Calu3 (cell line): ENCODE measurements at regions not wholly inside any gene's neighbourhood (a gene's known extent, or its start where the extent isn't known, plus 50 kb on each side); places are given as distances from the start of the nearest gene placed in this dataset.

Experiments used
- BruUV-seq: library from RNA; stranded (reverse); fragments of 400-500 nt; replicated peaks from 2 replicates; lab custom pipeline; 2021; lab: Mats Ljungman, UMichigan
- CTCF ChIA-PET: fragments of 300-600 bp; sonication (Branson Sonifier 250); formaldehyde crosslinking; loops from one replicate; lab custom pipeline; 2022; ENCODE audit warnings: antibody characterized with exemption; lab: Charles Lee
- DNase-seq: peaks from one replicate; pipeline ENCODE4 v3.0.0; 2022
- H3K27ac Mint-ChIP-seq: one replicate; pipeline ENCODE4 v1.8.0; 2022; ENCODE audit warnings: mixed read lengths; ENCODE audit not compliant: unreplicated experiment
- H3K27me3 Mint-ChIP-seq: one replicate; pipeline ENCODE4 v1.8.0; 2022; ENCODE audit warnings: mixed read lengths; ENCODE audit not compliant: unreplicated experiment
- H3K36me3 Mint-ChIP-seq: one replicate; pipeline ENCODE4 v1.8.0; 2022; ENCODE audit warnings: mild to moderate bottlenecking, moderate library complexity, mixed read lengths; ENCODE audit not compliant: insufficient read depth, unreplicated experiment
- H3K4me1 Mint-ChIP-seq: one replicate; pipeline ENCODE4 v1.8.0; 2022; ENCODE audit warnings: mild to moderate bottlenecking, low read depth, mixed read lengths; ENCODE audit not compliant: unreplicated experiment
- H3K4me3 Mint-ChIP-seq: one replicate; pipeline ENCODE4 v1.8.0; 2022; ENCODE audit warnings: mild to moderate bottlenecking, low read depth, moderate library complexity, mixed read lengths; ENCODE audit not compliant: unreplicated experiment
- H3K9me3 Mint-ChIP-seq: one replicate; pipeline ENCODE4 v1.8.0; 2022; ENCODE audit warnings: low read depth, mixed read lengths; ENCODE audit not compliant: unreplicated experiment
- intact Hi-C: fragments of 100-400 bp; cut with micrococcal nuclease; formaldehyde crosslinking; loops from one replicate; pipeline ENCODE4 v1.10.0; 2022; ENCODE audit not compliant: unreplicated experiment
- TF ChIP-seq, protein P1 (sequence below): fragments of 200-600 bp; IDR thresholded peaks from one replicate; pipeline ENCODE4 v1.8.0; 2022; ENCODE audit warnings: antibody characterized with exemption; ENCODE audit not compliant: unreplicated experiment

DNA sequence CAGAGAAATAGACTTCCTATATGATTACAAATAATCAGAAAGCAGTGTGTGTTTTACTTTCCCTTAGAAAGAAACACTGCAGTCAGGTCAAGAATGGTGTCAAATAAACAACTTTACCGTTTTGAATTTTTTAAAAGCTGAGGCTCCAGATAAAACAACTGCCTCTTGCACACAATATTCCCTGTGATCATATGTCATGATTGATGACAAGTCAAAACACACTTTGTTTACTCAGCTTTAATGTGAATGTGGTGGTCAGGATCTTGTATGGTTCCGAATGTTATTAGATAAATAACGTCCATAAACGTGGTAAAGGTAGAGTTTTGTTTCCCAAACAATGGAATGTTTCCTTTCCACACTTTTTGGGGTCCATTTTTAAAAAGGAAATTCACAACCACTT lies 428.4 kb upstream of the MDFIC2 start:
- TF ChIP-seq, protein P1, sequence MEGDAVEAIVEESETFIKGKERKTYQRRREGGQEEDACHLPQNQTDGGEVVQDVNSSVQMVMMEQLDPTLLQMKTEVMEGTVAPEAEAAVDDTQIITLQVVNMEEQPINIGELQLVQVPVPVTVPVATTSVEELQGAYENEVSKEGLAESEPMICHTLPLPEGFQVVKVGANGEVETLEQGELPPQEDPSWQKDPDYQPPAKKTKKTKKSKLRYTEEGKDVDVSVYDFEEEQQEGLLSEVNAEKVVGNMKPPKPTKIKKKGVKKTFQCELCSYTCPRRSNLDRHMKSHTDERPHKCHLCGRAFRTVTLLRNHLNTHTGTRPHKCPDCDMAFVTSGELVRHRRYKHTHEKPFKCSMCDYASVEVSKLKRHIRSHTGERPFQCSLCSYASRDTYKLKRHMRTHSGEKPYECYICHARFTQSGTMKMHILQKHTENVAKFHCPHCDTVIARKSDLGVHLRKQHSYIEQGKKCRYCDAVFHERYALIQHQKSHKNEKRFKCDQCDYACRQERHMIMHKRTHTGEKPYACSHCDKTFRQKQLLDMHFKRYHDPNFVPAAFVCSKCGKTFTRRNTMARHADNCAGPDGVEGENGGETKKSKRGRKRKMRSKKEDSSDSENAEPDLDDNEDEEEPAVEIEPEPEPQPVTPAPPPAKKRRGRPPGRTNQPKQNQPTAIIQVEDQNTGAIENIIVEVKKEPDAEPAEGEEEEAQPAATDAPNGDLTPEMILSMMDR, result no peak
- H3K4me1 Mint-ChIP-seq, result no peaks in the 10 kb centered on the region
- no TSS peak for BruUV-seq
- H3K4me3 Mint-ChIP-seq, result no peak overlapping the region
- no peaks in the 10 kb centered on the region for H3K27me3 Mint-ChIP-seq
- CTCF ChIA-PET, result no interaction called here
- no peak overlapping the region for H3K27ac Mint-ChIP-seq
- intact Hi-C loops, result no loop called here
- H3K9me3 Mint-ChIP-seq, result no peaks in the 10 kb centered on the region
- DNase-seq, result no peak
- no peaks in the 10 kb centered on the region for H3K36me3 Mint-ChIP-seq

DNA sequence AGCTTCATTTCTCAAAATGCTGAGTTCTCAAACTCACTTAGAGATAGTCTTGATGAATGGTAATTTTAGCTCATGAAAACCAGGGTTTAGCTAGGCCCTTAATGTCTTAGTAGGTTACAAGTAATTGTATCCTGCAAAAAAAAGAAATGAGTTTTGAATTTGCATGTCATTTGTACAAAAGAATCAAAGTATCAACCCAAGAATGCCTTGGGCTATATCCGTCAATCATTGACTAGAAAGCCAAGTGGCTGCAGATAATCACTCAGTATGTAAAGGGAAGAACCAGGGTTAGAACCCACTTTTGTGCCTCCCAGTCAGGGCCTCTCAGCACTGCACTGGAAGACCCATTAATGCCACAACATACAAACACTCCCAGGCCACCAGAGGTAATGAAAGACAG lies 427.6 kb upstream of the MDFIC2 start:
- no peaks in the 10 kb centered on the region for H3K9me3 Mint-ChIP-seq
- no peaks in the 10 kb centered on the region for H3K27me3 Mint-ChIP-seq
- intact Hi-C loops, result no loop called here
- no peak overlapping the region for H3K4me3 Mint-ChIP-seq
- CTCF ChIA-PET, result no interaction called here
- H3K4me1 Mint-ChIP-seq, result no peaks in the 10 kb centered on the region
- H3K36me3 Mint-ChIP-seq, result no peaks in the 10 kb centered on the region
- BruUV-seq, result no TSS peak
- TF ChIP-seq, protein P1, result no peak
- H3K27ac Mint-ChIP-seq, result no peak overlapping the region
- DNase-seq, result no peak

DNA sequence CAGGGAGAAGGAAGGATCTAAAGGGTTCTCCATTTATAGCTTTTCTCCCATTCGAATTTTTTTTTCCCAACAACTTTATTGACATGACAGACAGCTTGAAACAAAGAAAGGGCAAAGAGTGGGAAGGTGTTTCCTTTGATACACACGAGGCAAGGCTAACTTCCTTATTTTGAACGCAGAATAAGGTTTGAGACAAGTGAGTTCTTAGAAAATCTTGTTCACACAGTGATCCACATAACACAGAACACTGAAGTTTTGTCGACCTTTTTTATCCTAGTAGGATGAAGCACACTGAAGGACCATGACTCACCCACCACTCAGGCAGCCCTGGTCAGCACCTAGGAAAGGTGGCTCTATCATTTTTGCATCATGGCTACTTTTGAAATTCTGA lies 425.8 kb upstream of the MDFIC2 start:
- intact Hi-C loops, result no loop called here
- Mint-ChIP-seq H3K36me3 (no peaks in the 10 kb centered on the region), H3K9me3 (no peaks in the 10 kb centered on the region), H3K27ac (no peak overlapping the region), H3K27me3 (no peaks in the 10 kb centered on the region), H3K4me3 (no peak overlapping the region), H3K4me1 (no peaks in the 10 kb centered on the region)
- TF ChIP-seq, protein P1, result no peak
- CTCF ChIA-PET, result no interaction called here
- no peak for DNase-seq
- BruUV-seq, result no TSS peak

DNA sequence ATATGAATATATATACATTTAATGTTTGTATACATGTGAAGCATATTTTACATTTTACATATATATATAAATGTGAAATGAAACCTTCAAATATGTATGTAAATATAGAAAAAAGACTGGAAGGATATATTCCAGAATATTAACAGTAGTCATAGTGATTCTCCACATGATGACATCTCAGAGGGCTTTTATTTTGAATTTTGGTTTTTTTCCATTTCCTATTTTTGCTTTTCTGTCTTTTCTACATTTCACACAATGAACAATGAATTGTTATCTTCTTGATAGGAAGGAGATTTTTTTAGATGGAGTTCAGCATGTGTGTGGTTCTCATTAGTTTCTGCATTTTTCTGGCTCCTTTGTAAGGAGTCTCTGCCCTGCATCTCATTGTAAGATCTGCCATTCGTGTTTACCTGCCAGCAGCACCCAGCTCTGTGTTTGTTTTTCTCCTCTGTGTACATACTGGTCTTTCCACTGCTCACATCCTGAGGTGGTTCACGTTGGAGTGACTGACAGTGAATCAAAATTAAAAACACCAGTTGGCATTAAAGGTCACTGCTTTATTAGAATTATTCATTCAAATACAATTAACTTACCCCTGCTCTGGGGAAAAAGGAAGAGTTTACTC lies 425.3 kb upstream of the MDFIC2 start:
- H3K36me3 Mint-ChIP-seq, result no peaks in the 10 kb centered on the region
- intact Hi-C loops, result no loop called here
- no peaks in the 10 kb centered on the region for H3K4me1 Mint-ChIP-seq
- TF ChIP-seq, protein P1, result no peak
- no peak overlapping the region for H3K4me3 Mint-ChIP-seq
- CTCF ChIA-PET, result no interaction called here
- no peaks in the 10 kb centered on the region for H3K9me3 Mint-ChIP-seq
- no TSS peak for BruUV-seq
- no peak overlapping the region for H3K27ac Mint-ChIP-seq
- no peaks in the 10 kb centered on the region for H3K27me3 Mint-ChIP-seq
- no peak for DNase-seq
